Cardiac muscle cell (in vitro differentiated cells and primary cell): ENCODE measurements at regions not wholly inside any gene's neighbourhood (a gene's known extent, or its start where the extent isn't known, plus 50 kb on each side); places are given as distances from the start of the nearest gene placed in this dataset.

ENCODE experiments used
- DNase-seq, 2 donors: peaks; one replicate each; pipeline versions ENCODE4 v3.0.0 to v3.0.0-alpha.2; 2010 to 2017; ENCODE audit warnings: low read depth in 1 of 2, low spot score in 1 of 2
- H3K27ac ChIP-seq: fragments of 200-600 bp; sonication (generic); 2 replicates; pipeline ENCODE4 v1.5.1; 2016
- H3K27me3 ChIP-seq: fragments of 200-600 bp; sonication (generic); 2 replicates; pipeline ENCODE4 v1.6.0; 2016; ENCODE audit warnings: control low read depth
- H3K36me3 ChIP-seq: fragments of 200-600 bp; sonication (generic); 2 replicates; pipeline ENCODE4 v1.5.1; 2016; ENCODE audit warnings: control low read depth
- H3K4me1 ChIP-seq: fragments of 200-600 bp; sonication (generic); 2 replicates; pipeline ENCODE4 v1.8.1; 2017; ENCODE audit warnings: low read depth, mild to moderate bottlenecking, mixed run types
- H3K4me3 ChIP-seq: fragments of 200-600 bp; sonication (generic); 2 replicates; pipeline ENCODE4 v1.5.1; 2016; ENCODE audit warnings: mild to moderate bottlenecking
- H3K9me3 ChIP-seq: fragments of 200-600 bp; sonication (generic); 2 replicates; pipeline ENCODE4 v1.5.1; 2017; ENCODE audit warnings: low read depth, mild to moderate bottlenecking, control low read depth
- TF ChIP-seq, protein P1 (sequence below): IDR thresholded peaks from 2 replicates; pipeline ENCODE4 v1.5.1; 2012; ENCODE audit warnings: low read depth, mild to moderate bottlenecking, low read length

DNA sequence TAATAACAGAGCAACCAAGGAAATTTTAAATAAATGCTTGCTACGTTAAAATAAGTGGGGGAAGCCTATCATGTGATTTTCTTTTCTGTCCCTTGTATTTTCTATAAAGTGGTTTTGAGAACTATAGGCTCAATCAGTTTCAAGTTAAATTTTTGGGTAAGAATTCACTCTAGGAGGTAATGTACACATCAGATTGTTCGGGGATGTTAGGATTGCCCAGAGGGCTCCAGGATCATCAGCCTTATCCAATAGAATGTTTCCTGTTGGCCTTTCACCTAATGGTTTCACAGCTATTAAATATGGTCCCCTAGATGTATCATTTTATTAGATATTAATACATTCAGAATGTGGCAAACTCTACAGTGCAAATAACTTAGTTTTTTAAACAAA, 438.4 kb upstream of the NPVF start:
- H3K9me3 ChIP-seq, result no peaks in the 10 kb centered on the region
- TF ChIP-seq, protein P1, sequence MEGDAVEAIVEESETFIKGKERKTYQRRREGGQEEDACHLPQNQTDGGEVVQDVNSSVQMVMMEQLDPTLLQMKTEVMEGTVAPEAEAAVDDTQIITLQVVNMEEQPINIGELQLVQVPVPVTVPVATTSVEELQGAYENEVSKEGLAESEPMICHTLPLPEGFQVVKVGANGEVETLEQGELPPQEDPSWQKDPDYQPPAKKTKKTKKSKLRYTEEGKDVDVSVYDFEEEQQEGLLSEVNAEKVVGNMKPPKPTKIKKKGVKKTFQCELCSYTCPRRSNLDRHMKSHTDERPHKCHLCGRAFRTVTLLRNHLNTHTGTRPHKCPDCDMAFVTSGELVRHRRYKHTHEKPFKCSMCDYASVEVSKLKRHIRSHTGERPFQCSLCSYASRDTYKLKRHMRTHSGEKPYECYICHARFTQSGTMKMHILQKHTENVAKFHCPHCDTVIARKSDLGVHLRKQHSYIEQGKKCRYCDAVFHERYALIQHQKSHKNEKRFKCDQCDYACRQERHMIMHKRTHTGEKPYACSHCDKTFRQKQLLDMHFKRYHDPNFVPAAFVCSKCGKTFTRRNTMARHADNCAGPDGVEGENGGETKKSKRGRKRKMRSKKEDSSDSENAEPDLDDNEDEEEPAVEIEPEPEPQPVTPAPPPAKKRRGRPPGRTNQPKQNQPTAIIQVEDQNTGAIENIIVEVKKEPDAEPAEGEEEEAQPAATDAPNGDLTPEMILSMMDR, result no peak
- no peak overlapping the region for H3K27ac ChIP-seq
- H3K4me1 ChIP-seq, result peaks cover 8% of the 10 kb centered on the region
- H3K36me3 ChIP-seq, result no peaks in the 10 kb centered on the region
- no peak overlapping the region for H3K4me3 ChIP-seq
- DNase-seq, result no peak
- H3K27me3 ChIP-seq, result no peaks in the 10 kb centered on the region

DNA sequence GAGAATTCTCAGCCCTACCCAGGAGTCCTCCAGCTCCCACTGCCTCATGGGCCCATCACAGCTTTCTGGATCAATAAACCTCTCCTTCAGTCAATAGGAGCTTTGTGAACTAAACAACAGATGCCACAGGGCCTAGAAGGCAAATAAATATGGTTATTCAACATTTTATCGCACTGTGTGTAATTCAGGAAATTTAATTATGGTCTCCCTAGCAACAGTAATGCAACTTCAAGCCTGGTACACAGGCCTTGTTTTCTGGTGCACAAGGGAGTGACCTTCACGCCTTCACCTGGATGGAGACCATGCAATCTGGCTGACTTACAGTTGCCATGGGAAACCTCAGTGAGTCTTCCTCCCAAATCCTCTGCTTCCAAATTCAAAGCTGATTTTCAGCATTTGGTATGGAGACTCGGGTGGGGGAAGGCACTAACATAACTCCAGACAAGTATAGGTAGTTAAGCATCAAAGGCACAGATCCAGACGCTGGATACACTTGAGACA, 441.0 kb upstream of the NPVF start:
- Histone ChIP-seq H3K27me3 (no peaks in the 10 kb centered on the region), H3K4me1 (peaks cover 8% of the 10 kb centered on the region), H3K9me3 (no peaks in the 10 kb centered on the region), H3K36me3 (no peaks in the 10 kb centered on the region), H3K4me3 (no peak overlapping the region), H3K27ac (no peak overlapping the region)
- no peak for DNase-seq
- TF ChIP-seq, protein P1, result no peak

DNA sequence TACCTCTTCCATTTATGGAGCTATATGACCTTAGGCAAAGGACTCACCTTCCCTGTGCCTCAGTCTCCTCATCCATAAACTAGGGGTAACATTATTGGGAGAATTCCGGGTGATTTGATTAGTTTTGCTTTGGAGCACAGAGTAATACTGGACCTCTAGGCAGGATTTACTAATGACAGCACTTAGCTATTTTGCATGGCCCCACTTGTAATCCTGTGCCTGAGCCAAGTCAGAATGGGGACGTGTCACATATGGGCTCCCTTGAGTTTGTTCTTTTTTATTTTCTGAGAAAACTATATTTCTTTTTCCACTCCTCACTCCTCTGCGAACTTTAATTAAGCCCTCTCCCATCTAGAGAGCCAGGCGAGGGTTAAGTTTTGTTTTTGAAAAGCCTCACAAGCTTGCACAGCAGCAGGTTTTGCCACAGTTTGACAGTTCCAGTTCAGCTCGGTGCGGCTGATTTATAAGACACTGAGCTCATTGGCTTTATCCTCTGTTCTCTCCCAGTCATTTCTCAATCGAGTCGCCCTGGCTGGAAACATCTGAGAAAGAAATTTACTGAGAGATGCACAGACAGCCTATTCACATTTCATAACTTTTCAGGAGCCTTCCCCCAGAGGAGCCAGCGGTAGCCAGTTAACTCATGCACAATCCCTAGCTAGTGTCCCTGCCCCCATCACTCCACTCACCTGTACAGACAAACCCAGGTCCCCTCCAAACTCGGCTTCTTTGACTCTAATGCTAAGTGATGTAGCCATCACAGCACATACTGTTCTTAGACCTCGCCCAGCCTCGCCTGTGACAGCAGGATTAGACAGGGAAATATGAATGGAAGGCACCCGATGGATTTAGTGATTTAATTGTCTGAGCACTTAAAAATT, 441.9 kb upstream of the NPVF start:
- H3K27ac ChIP-seq, result no peak overlapping the region
- H3K4me1 ChIP-seq, result peaks cover 8% of the 10 kb centered on the region
- no peak overlapping the region for H3K4me3 ChIP-seq
- H3K36me3 ChIP-seq, result no peaks in the 10 kb centered on the region
- H3K27me3 ChIP-seq, result no peaks in the 10 kb centered on the region
- H3K9me3 ChIP-seq, result no peaks in the 10 kb centered on the region
- TF ChIP-seq, protein P1, result no peak
- peak in 1 of 2 donors; percentile 57 for DNase-seq

DNA sequence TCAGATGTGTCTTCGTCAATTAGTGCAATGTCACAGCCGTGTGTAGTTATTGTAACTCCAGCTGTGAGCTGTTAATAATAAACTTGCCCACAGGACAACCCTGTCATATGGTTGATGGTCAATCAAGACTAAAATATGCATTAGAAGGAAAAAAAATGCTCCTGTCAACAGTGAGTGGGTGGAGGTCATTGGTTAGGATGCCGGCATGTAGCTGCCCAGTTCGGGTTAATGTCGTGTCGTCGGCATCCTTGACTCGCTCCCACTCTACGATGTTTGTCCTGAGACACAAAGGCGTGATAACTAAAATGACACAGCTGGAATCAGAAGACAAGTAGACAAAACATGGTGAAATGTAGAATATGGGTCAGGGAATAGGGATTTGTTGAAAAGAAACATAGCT, 442.8 kb upstream of the NPVF start:
- Histone ChIP-seq H3K4me1 (peaks cover 8% of the 10 kb centered on the region), H3K27ac (no peak overlapping the region), H3K27me3 (no peaks in the 10 kb centered on the region), H3K9me3 (no peaks in the 10 kb centered on the region), H3K4me3 (no peak overlapping the region), H3K36me3 (no peaks in the 10 kb centered on the region)
- no peak for DNase-seq
- TF ChIP-seq, protein P1, result no peak

DNA sequence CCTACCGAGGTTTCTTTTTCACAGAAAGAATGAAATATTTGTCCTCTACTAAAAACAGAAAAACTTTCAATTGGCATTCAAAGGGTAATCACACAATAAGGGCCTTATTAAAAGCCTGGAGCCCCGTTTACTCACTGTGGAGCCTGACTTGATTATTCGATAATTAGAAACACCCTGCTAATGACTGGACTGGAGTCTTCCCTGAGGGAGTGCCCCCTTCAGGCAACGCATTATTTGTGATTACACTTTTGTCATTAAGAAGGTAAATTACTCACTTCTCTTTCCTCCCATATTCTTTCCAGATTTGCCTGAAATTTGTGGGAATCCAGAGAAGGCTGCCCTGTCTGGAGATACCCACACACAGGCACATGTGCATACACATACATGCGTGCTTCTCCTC, 444.2 kb upstream of the NPVF start:
- Histone ChIP-seq H3K36me3 (no peaks in the 10 kb centered on the region), H3K4me1 (peaks cover 8% of the 10 kb centered on the region), H3K9me3 (no peaks in the 10 kb centered on the region), H3K27ac (no peak overlapping the region), H3K4me3 (no peak overlapping the region), H3K27me3 (no peaks in the 10 kb centered on the region)
- TF ChIP-seq, protein P1, result no peak
- no peak for DNase-seq
